PC-9 (cell line): ENCODE measurements at regions not wholly inside any gene's neighbourhood (a gene's known extent, or its start where the extent isn't known, plus 50 kb on each side); places are given as distances from the start of the nearest gene placed in this dataset.

Experiments used
- BruUV-seq: library from RNA; stranded (reverse); fragments of 400-500 nt; replicated peaks from 2 replicates; lab custom pipeline; 2021; lab: Mats Ljungman, UMichigan
- CTCF ChIA-PET: fragments of 300-600 bp; sonication (Branson Sonifier 250); formaldehyde crosslinking; loops from one replicate; lab custom pipeline; 2022; ENCODE audit warnings: antibody characterized with exemption; lab: Charles Lee
- POLR2A ChIA-PET: fragments of 300-600 bp; sonication (Branson Sonifier 250); formaldehyde crosslinking; loops from one replicate; lab custom pipeline; 2022; ENCODE audit warnings: antibody characterized with exemption; ENCODE audit not compliant: unreplicated experiment; lab: Charles Lee
- DNase-seq, 2 experiments: peaks; one replicate each; pipeline versions ENCODE4 v3.0.0 to v3.0.0-alpha.2; 2015 to 2022; ENCODE audit warnings: mixed read lengths in 1 of 2
- H2AFZ ChIP-seq: fragments of 200-600 bp; sonication (generic); 2 replicates; pipeline ENCODE4 v1.8.1; 2017; ENCODE audit warnings: antibody characterized with exemption
- H3F3A ChIP-seq: fragments of 200-600 bp; sonication (generic); 2 replicates; pipeline ENCODE4 v1.8.1; 2017; ENCODE audit warnings: antibody characterized with exemption, mild to moderate bottlenecking, low read depth; ENCODE audit not compliant: insufficient read depth
- H3K27ac ChIP-seq: fragments of 200-600 bp; sonication (generic); 2 replicates; pipeline ENCODE4 v1.6.1; 2016; ENCODE audit warnings: mixed run types
- H3K27me3 ChIP-seq: fragments of 200-600 bp; sonication (generic); 2 replicates; pipeline ENCODE4 v1.6.1; 2016; ENCODE audit warnings: low read depth, mixed run types; ENCODE audit not compliant: insufficient read depth
- H3K36me3 ChIP-seq: fragments of 200-600 bp; sonication (generic); 2 replicates; pipeline ENCODE4 v1.6.1; 2016; ENCODE audit warnings: low read depth, mixed run types
- H3K4me1 ChIP-seq: fragments of 200-600 bp; sonication (generic); replicated peaks from 2 replicates; pipeline ENCODE4 v1.6.1; 2016; ENCODE audit warnings: mixed run types; ENCODE audit not compliant: insufficient read depth
- H3K4me2 ChIP-seq: fragments of 200-600 bp; sonication (generic); 2 replicates; pipeline ENCODE4 v1.6.1; 2017; ENCODE audit warnings: mixed run types
- H3K4me3 ChIP-seq: fragments of 200-600 bp; sonication (generic); 2 replicates; pipeline ENCODE4 v1.6.1; 2016; ENCODE audit warnings: mixed run types
- H3K79me2 ChIP-seq: fragments of 200-600 bp; sonication (generic); 2 replicates; pipeline ENCODE4 v1.6.1; 2017; ENCODE audit warnings: low read depth, mixed run types
- H3K9me2 ChIP-seq: fragments of 200-600 bp; sonication (generic); 2 replicates; pipeline ENCODE4 v1.8.1; 2017; ENCODE audit warnings: mild to moderate bottlenecking; ENCODE audit not compliant: insufficient read depth
- H3K9me3 ChIP-seq: fragments of 200-600 bp; sonication (generic); 2 replicates; pipeline ENCODE4 v1.8.1; 2016; ENCODE audit warnings: low read depth; ENCODE audit not compliant: insufficient read depth
- H4K20me1 ChIP-seq: fragments of 200-600 bp; sonication (generic); 2 replicates; pipeline ENCODE4 v1.8.1; 2017; ENCODE audit not compliant: insufficient read depth
- EZH2 ChIP-seq: fragments of 200-600 bp; sonication (generic); IDR thresholded peaks from 2 replicates; pipeline ENCODE4 v1.8.0; 2017; ENCODE audit warnings: antibody characterized with exemption, low read depth
- intact Hi-C: fragments of 100-400 bp; cut with micrococcal nuclease; formaldehyde crosslinking; loops from one replicate; pipeline ENCODE4 v1.10.0; 2022; ENCODE audit not compliant: unreplicated experiment
- TF ChIP-seq, protein P1 (sequence below): fragments of 200-600 bp; sonication (generic); conservative IDR thresholded peaks from 2 replicates; pipeline ENCODE4 v1.6.1; 2017; ENCODE audit warnings: mixed run types, antibody characterized with exemption, mild to moderate bottlenecking, moderate library complexity

GRCh38 chr3:151955356-151955755 is 81.9 kb downstream of the SUCNR1 start:
- Histone ChIP-seq H2AFZ (no peak overlapping the region), H3K4me2 (no peak overlapping the region), H3K4me1 (no peaks in the 10 kb centered on the region), H3K79me2 (no peaks in the 10 kb centered on the region), H3K9me3 (no peaks in the 10 kb centered on the region), H3F3A (no peaks in the 10 kb centered on the region), H3K36me3 (no peaks in the 10 kb centered on the region), H3K27me3 (no peaks in the 10 kb centered on the region), H3K4me3 (no peak overlapping the region), H3K27ac (no peak overlapping the region), H4K20me1 (no peaks in the 10 kb centered on the region), H3K9me2 (no peaks in the 10 kb centered on the region)
- ChIA-PET POLR2A (no interaction called here), CTCF (no interaction called here)
- intact Hi-C loops: no loop called here
- no peak for TF ChIP-seq EZH2
- TF ChIP-seq, protein P1, sequence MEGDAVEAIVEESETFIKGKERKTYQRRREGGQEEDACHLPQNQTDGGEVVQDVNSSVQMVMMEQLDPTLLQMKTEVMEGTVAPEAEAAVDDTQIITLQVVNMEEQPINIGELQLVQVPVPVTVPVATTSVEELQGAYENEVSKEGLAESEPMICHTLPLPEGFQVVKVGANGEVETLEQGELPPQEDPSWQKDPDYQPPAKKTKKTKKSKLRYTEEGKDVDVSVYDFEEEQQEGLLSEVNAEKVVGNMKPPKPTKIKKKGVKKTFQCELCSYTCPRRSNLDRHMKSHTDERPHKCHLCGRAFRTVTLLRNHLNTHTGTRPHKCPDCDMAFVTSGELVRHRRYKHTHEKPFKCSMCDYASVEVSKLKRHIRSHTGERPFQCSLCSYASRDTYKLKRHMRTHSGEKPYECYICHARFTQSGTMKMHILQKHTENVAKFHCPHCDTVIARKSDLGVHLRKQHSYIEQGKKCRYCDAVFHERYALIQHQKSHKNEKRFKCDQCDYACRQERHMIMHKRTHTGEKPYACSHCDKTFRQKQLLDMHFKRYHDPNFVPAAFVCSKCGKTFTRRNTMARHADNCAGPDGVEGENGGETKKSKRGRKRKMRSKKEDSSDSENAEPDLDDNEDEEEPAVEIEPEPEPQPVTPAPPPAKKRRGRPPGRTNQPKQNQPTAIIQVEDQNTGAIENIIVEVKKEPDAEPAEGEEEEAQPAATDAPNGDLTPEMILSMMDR: no peak
- DNase-seq: no peak
- BruUV-seq: no TSS peak

DNA sequence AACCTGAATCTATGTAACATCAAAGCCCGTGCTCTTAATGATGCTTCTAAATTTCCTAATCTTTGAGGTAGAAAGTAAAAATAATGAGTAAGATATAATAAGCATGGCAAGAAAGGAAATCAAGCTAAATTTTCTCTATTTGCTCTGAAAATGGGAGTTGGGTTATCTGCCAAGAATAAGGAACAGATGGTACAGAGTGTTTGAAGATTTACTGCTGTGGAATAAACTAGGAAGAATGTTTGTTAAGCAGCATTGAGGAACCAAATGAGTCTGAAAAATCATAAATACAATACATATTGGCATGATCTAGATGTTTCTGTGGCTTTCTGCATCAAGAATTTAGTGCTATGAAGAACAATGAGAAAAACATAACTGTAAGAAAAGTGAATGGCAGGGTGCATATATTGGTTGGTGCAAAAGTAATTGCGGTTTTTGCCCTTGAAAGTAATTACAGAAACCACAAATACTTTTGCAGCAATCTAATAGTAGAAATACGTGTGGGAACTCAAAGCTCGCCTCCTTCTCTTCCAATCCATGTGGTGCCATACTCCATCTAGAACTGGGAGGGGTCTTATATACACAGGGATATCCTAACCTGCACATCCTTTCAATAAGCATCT is 87.6 kb downstream of the SUCNR1 start:
- CTCF ChIA-PET: no interaction called here
- no peak overlapping the region for H2AFZ ChIP-seq
- POLR2A ChIA-PET: interaction anchor here (0.6 kb wide), 1 partner anchor 481 kb away, joined by 5 read pairs; no protein-coding TSS in a partner anchor

DNA sequence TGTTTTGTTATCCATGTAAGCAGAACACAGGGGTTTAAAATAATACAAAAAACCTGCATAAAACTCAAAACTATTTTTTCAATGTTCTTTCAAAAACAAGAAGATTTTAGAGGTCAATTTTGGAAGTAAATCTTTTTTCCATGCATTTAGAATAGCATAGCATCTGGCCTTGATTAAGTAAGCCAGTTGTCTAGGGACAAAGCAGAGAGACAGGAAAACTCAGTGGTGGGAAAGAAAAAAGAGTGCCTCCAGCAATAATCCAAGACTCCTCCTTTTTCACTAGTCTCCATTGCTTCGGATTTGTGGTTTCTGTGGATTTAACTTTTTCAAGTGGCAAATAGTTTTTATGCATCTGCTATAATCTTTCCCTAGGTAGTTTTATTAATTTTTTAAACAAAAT is 88.9 kb downstream of the SUCNR1 start:
- ChIA-PET CTCF (no interaction called here), POLR2A (no interaction called here)
- Histone ChIP-seq H4K20me1 (no peaks in the 10 kb centered on the region), H3K4me1 (no peaks in the 10 kb centered on the region), H2AFZ (no peak overlapping the region), H3K9me3 (no peaks in the 10 kb centered on the region), H3K4me2 (no peak overlapping the region), H3K9me2 (no peaks in the 10 kb centered on the region), H3K79me2 (no peaks in the 10 kb centered on the region), H3K27ac (no peak overlapping the region), H3K27me3 (no peaks in the 10 kb centered on the region), H3K4me3 (no peak overlapping the region), H3F3A (no peaks in the 10 kb centered on the region), H3K36me3 (no peaks in the 10 kb centered on the region)
- intact Hi-C loops: no loop called here
- no peak for DNase-seq
- no TSS peak for BruUV-seq
- TF ChIP-seq EZH2: no peak
- TF ChIP-seq, protein P1: no peak

More for the DNA sequence above, 87.6 kb downstream of the SUCNR1 start:
- Histone ChIP-seq H4K20me1 (no peaks in the 10 kb centered on the region), H3K4me3 (no peak overlapping the region), H3K36me3 (no peaks in the 10 kb centered on the region), H3K4me1 (no peaks in the 10 kb centered on the region), H3K4me2 (no peak overlapping the region), H3K9me2 (no peaks in the 10 kb centered on the region), H3K27ac (no peak overlapping the region), H3K9me3 (no peaks in the 10 kb centered on the region), H3K79me2 (no peaks in the 10 kb centered on the region), H3K27me3 (no peaks in the 10 kb centered on the region), H3F3A (no peaks in the 10 kb centered on the region)
- intact Hi-C loops: no loop called here
- BruUV-seq: no TSS peak
- DNase-seq: no peak
- TF ChIP-seq, protein P1: no peak
- no peak for TF ChIP-seq EZH2
